ENCODE measurements at regions not wholly inside any gene's neighbourhood (a gene's known extent, or its start where the extent isn't known, plus 50 kb on each side); places are given as distances from the start of the nearest gene placed in this dataset.

DNA sequence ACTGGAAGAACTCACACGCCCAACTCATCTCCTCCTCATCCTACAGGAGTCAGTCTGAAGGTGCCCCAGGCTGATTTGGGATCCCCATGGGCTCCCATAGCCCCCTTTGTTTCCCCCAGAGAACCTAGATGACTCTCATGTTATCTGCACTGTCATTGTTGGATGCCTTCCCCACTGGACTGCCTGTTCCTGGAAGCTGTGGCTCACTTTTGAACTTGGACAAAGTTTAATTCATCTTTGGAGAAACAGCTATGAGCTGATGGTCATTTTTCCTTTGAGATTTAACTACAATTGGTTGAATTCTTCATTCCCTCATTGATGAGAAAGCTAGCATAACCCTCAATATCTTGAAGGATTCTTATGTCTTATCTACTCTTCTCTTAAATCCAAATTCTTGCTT is 186.6 kb downstream of the SALL1 start:
- H2BK120ac ChIP-seq (replicated peaks; ENCODE audit: low read depth, low read length): no peak overlapping the region
- WGBS, 2 experiments (ENCODE audit: extremely low coverage in 1 of 2, insufficient coverage in 1 of 2, insufficient read length in 1 of 2, insufficient replicate concordance in 2 of 2, low coverage in 1 of 2, low lambda C conversion rate in 2 of 2, missing lambda C conversion rate in 1 of 2): 85% methylated on average over 1 of the region's 1 CpG; no CpG with 5 or more reads in 1 of the 2 experiments
- no peak overlapping the region for H3K23ac ChIP-seq (ENCODE audit: insufficient read length)
- H3K14ac ChIP-seq (ENCODE audit: insufficient read length): no peak overlapping the region
- POLR2A ChIA-PET (ENCODE audit: partially characterized antibody): no interaction called here
- no peaks in the 10 kb centered on the region for H3K36me3 ChIP-seq (ENCODE audit: control insufficient read depth in 2 of 4, insufficient read depth in 4 of 4, low read length in 3 of 4)
- H3K4me1 ChIP-seq (replicated peaks in 1 of 4; ENCODE audit: control insufficient read depth in 3 of 4, insufficient read depth in 4 of 4, low read length in 3 of 4): peaks cover 0 to 3% (median 0%) of the 10 kb centered on the region in 4 experiments; a peak in 1 of 7 replicates
- no peaks in the 10 kb centered on the region for H3K9me3 ChIP-seq (ENCODE audit: insufficient read depth in 2 of 2, low read depth in 1 of 2, low read length in 1 of 2)
- no peak overlapping the region for H3K9ac ChIP-seq (replicated peaks in 1 of 4; ENCODE audit: extremely low read depth in 1 of 4, low read depth in 3 of 4, low read length in 3 of 4)
- no peak overlapping the region for H2BK5ac ChIP-seq (ENCODE audit: low read depth, low read length)
- DNase-seq (ENCODE audit: low read depth in 1 of 2, low spot score in 2 of 2) (no peak), FAIRE-seq (no peak)
- H2BK15ac ChIP-seq (ENCODE audit: low read length): no peak overlapping the region
- TF ChIP-seq POU5F1 (IDR thresholded peaks at IDR 0.05; ENCODE audit: low read depth, low read length) (no peak), GABPA (IDR thresholded peaks at IDR 0.05; ENCODE audit: borderline replicate concordance, insufficient read depth, low read length) (no peak), CREB1 (IDR thresholded peaks at IDR 0.05) (no peak)
- H4K8ac ChIP-seq (ENCODE audit: extremely low read depth, insufficient read depth, low read length): no peak overlapping the region
- no peak overlapping the region for H3K27ac ChIP-seq (ENCODE audit: low read depth, low read length)
- H2BK20ac ChIP-seq (ENCODE audit: low read length): no peak overlapping the region
- H4K20me1 ChIP-seq (replicated peaks in 1 of 2; ENCODE audit: control insufficient read depth in 1 of 2, insufficient read depth in 2 of 2, low read length in 2 of 2): no peaks in the 10 kb centered on the region
- no peaks in the 10 kb centered on the region for H3K79me1 ChIP-seq (ENCODE audit: low read depth, low read length)
- no peak overlapping the region for H2BK12ac ChIP-seq (ENCODE audit: low read depth, low read length)
- no peaks in the 10 kb centered on the region for H3K27me3 ChIP-seq (replicated peaks in 1 of 4; ENCODE audit: control insufficient read depth in 3 of 4, extremely low read depth in 1 of 4, insufficient read depth in 3 of 4, low read length in 3 of 4)
- no peak overlapping the region for H4K91ac ChIP-seq (replicated peaks; ENCODE audit: insufficient read length, low read length)
- no peak overlapping the region for H3K56ac ChIP-seq (replicated peaks; ENCODE audit: insufficient read length, low read depth, low read length)
- H2AFZ ChIP-seq (ENCODE audit: low read length): no peak overlapping the region
- H3K79me2 ChIP-seq (ENCODE audit: control insufficient read depth in 1 of 2, insufficient read depth in 2 of 2, low read length in 2 of 2): no peaks in the 10 kb centered on the region
- H3K18ac ChIP-seq (ENCODE audit: extremely low read depth, low read length): no peak overlapping the region
- H3K4ac ChIP-seq (replicated peaks; ENCODE audit: insufficient read length, low read depth, low read length): no peak overlapping the region
- H2AK5ac ChIP-seq (ENCODE audit: low read depth, low read length): no peak overlapping the region
- CTCF ChIA-PET (ENCODE audit: partially characterized antibody): interaction anchor here (1.2 to 1.3 kb wide), 2 partner anchors 9 to 81 kb away, joined by 3 read pairs; no protein-coding TSS in a partner anchor
- H3K4me3 ChIP-seq (ENCODE audit: extremely low read depth in 1 of 4, insufficient read depth in 2 of 4, low read depth in 3 of 4, low read length in 4 of 4): no peak overlapping the region
- no peaks in the 10 kb centered on the region for H3K23me2 ChIP-seq (ENCODE audit: low read depth, low read length)
- no peak overlapping the region for H3K4me2 ChIP-seq (ENCODE audit: insufficient read depth in 1 of 2, low read depth in 2 of 2, low read length in 2 of 2)
- no peak overlapping the region for H4K5ac ChIP-seq (ENCODE audit: insufficient read length, low read depth, low read length)
